HG02852 (cell line): ENCODE measurements at regions not wholly inside any gene's neighbourhood (a gene's known extent, or its start where the extent isn't known, plus 50 kb on each side); places are given as distances from the start of the nearest gene placed in this dataset.
"Not testable (repeated sequence)": the region's sequence is repeated elsewhere in the genome, so short reads cannot be mapped to it uniquely, and the experiment has no call there.

Experiments used
- ATAC-seq: cut with Tn5 transposase; IDR thresholded peaks from one replicate; pipeline ENCODE4 v1.9.1; 2021; ENCODE audit warnings: mild to moderate bottlenecking, moderate library complexity; ENCODE audit not compliant: unreplicated experiment

DNA sequence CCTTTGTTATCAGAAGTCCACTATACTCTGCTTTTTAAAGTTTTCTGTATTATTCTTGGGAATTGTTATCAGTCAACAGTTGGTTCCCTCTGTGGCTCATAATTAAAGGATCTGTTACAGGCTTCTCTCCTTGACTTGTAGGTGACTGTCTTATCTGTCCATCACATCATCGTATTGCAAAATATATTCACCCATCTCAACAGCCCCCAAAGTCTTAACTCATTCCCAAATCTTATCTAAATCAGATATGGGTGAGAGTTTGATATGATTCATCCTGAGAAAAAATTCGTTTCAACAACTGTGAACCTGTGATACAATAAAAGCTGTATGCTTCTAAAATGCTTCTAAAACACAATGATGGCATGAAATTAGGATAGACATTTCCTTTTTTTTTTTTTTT lies 1245.6 kb upstream of the RAG2 start:
- no peak for ATAC-seq

DNA sequence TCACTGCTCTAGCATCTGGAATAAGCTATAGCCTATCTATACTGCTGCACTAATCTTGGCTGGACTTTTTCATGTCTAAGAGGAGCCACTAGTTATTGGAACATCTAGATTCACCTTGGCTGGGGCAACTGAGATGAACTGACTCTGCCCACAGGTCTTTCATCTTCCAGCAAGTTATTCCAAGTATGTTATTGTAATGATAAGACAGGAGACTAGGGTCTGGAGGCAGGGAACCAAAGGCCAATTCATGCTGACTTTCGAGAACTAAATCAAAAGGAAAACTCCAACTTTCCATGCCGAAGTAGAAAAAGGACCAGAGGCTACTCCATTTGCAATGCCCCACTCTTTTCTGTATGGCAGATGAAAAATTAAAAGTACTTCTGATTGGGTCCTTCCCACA lies 1243.0 kb upstream of the RAG2 start:
- no peak for ATAC-seq

DNA sequence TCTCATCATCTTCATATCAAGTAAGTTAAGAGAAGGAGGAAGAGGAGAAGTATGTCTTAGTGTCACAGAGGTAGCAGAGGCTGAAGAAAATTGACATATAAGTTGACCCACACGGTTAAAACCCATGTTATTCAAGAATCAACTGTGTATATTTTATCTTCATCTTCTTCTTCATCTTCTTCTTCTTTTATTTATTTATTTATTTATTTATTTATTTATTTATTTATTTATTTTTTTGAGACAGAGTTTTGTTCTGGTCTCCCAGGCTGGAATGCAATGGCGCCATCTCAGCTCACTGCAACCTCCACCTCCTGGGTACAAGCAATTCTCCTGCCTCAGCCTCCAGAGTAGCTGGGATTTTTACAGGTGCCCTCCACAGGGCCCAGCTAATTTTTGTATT lies 1242.3 kb upstream of the RAG2 start:
- not testable (repeated sequence) for ATAC-seq

DNA sequence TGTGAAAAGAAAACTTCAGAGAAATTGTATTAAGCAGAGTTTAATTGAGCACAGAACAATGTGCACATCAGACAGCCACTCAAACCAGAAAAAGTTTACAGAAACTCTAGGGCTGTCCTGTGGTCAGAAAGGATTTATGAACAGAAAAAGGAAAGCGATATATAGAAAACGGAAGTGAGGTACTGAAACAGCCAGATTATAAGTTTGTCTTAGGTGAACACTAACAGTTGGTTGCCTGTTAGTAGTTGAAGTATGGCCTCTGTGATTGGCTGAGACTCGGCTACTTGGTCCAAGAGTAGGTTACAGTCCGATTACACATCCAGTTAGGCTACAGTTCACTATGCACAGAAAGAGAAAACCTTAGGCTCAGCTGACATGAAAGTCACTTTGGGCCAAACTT lies 1232.5 kb upstream of the RAG2 start:
- no peak for ATAC-seq

DNA sequence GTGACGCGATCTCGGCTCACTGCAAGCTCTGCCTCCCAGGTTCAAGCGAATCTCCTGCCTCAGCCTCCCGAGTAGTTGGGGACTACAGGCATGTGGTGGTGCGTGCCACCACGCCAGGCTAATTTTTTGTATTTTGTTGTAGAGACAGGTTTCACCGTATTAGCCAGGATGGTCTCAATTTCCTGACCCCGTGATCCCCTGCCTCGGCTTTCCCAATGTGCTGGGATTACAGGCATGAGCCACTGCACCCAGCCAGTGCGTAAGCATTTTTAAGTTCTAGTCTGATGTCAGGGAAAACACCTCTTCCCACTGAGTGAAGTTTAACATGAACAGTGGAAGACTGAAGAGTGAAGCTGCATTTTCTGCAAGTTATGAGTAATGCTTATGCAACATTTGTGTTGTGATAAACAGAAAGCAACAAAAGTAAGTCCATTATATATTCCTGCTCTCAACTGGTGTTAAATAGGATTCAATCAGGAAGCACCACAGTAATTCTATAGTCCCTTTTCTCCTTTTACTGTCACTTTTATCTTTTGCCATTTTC lies 1219.8 kb upstream of the RAG2 start:
- no peak for ATAC-seq

DNA sequence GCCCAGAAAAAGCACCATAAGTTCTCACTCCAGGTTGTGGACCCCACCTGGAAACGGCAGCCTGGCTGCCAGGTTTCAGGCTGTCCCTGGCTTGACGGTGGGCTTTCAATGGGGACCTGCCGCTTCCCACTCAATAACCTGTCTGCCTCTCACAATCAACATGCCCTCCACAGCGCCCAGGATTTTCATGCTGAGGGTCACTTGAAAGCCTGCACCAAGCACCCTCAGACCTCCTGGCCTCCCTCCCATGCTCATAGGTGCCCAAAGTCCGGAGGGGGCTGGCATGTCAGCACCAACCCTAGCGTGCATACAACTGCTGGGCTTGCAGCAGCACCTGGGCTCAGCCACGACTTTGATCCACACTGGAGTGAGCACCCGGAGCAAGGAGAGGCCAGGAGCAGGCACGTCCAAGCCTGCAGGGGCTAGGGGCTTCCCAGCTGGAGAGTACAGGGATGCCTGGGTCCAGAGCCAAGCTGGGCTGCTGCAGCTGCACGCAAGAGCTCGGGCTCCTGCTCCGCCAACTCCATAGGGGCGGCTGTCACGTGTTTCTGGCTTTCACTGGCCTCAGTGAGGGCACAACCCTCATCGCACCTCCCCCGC lies 1214.3 kb upstream of the RAG2 start:
- no peak for ATAC-seq

DNA sequence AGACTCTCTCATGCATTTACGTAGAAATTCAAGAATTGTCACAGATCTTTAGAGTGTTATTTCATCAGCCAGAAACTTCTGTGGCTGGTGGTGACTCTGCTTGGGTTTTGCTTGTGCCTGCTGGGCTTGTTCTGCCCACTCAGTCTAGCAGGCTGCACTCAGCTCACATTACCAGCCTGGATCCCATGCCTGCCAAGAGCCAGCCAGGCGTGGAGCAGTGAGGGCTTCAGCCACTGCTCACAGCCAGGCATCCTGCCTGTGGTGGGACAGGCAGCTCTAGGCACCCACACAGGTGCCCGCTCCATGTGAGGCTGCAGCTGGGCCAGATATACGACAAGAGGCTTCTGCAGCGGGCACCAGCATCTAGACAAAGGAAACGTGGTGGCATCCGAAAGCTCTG lies 1213.3 kb upstream of the RAG2 start:
- ATAC-seq = no peak

DNA sequence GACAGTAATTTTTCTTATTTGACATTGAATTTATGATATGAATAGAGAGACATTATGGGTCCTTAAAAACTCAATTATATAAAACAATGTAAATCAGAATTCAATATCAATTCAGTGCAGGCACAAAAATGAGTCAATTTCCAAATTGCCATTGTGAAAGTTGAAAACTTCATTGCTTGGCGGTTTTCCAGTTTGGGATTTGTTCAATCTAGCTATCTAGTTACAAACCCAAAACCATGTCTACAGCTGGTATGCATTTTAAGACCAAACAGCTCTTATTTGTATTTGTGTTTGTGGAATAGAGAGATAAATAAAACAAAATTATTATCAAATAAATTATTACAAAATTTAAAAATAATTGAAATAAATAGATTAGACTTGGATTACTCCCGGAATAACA lies 1206.6 kb upstream of the RAG2 start:
- ATAC-seq = no peak

DNA sequence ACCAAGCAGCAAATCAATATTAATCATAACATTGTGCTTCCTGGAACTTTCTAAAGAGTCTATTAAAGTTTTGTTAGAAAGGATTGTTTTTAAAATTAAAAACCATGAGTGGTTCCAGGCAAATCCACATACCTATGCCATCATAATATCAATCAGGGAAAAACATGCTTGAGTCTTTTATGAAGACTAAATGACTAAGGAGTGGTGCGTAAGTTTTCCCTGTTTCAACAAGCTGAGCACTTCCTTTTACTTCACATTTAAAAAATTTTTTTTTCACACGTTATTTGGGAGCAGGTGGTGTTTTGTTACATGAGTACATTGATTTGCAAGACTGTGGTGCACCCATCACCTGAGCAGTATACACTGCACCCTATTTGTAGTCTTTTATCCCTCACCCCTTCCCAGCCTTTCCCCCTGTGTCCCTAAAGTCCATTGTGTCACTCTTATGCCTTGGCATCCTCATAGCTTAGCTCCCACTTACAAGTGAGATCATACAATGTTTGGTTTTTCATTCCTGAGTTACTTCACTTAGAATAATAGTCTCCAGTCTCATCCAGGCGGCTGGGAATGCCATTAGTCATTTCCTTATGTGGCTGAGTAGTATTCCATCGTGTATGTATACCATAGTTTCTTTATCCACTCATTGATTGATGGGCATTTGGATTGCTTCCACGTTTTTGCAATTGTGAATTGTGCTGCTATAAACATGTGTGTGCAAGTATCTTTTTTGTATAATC lies 1190.3 kb upstream of the RAG2 start:
- no peak for ATAC-seq

DNA sequence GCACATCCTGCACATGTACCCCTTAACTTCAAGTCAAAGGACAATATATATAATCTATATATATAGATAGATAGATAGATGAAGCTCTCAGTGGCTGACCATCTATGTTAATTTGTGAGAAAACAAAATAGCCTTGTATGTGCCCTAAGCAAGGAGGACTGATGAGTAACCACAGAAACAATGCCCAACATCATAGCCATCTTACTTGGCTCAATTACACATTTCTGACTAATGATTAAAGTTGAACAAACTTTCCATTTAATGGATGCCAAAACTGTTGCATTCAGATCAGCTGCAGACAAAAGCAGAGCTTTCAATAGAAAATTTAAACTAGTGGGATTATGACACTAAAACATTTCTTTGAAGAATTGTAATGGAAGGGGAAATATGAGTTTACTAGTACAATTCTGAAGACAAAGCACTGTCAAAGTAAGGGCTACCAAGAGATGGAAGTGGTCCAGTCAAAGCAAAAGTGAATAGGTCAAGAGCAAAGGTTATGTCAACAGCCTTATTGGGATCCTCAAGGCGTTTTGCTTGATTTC lies 1188.2 kb upstream of the RAG2 start:
- ATAC-seq = no peak

DNA sequence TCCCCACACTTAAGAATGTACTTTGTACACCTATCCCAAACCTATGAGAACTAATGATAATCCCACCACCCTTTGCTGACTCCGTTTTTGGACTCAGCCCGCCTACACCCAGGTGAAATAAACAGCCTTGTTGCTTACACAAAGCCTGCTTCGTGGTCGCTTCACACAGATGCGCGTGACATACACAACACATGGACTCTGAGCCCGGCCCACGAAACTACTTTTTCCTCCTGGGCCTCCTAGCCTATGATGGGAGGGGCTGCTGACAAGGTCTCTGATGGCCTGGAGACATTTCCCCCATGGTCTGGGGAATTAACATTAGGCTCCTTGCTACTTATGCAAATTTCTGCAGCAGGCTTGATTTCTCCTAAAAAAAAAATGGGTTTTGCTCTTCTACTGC lies 1176.4 kb upstream of the RAG2 start:
- no peak for ATAC-seq

DNA sequence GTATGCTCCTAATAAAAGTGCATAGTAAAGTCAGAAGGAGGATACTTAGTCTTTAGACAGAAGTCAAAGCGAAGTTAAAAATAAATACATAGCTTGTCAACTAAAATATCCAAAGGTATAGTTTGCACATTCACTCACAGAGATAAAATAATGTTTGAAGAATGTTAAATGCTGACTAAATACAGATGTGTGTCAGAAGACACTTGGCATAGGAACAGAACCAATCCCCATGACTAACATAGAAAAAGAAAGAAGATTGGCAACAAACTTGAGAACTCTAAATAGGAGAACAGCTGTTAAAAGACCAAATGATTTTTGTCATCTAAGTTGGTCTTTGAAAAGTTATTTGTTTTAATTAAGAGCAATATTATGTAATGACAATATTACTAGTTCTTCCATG lies 1172.1 kb upstream of the RAG2 start:
- no peak for ATAC-seq

DNA sequence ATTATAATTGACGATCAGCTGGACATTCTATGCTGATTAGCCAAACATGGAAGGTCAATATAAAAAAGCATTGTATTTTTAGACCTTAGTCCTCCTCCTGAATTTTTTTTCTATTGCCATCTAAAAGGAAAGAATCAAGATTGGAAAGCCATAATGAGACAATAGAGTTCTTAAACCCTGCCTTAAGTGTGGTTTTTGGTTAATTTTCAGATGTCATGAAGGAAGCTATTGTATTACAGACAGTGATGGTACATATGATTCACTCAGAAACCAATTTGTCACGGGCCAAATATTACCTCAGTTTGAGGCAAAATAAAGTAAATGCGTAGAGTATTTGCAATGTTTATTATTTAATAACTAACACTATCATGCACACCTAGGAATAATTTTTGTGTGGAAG lies 1164.0 kb upstream of the RAG2 start:
- ATAC-seq = no peak

DNA sequence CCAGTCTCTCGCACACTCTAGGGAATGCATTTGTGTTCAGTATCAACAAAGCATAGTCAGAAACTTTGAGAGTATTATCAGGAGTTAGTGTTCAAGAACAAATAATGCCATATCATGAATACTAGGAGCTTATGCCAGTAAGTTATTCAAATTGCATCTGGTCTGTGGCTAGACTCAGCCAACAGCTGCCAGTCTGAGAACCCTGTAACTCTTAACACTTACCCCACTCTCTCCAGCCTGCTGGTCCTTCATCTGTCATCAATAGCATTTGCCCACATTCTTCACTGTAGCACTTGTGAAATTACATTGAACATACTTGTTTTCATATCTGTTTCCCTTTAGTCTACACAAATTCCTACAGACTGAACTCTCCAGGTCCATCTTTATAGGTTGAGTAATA lies 1157.5 kb upstream of the RAG2 start:
- no peak for ATAC-seq

DNA sequence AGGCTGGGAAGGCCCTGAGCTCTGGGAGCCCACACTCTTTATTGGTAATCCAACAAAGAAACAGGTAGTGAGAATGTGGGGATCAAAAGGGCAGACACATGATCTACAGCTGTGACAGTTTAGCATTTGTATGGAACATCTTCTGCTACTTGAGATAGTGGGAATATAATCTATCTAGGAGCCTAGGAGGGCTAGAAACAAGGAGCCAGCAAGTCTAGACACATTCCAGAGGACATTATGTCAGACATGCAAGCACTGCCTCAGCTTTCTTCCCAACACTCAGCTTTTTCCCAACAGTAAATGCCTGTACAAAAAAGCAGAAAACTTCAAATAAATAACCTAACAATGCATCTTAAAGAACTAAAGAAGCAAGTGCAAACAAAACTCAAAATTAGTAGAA lies 1150.6 kb upstream of the RAG2 start:
- no peak for ATAC-seq

DNA sequence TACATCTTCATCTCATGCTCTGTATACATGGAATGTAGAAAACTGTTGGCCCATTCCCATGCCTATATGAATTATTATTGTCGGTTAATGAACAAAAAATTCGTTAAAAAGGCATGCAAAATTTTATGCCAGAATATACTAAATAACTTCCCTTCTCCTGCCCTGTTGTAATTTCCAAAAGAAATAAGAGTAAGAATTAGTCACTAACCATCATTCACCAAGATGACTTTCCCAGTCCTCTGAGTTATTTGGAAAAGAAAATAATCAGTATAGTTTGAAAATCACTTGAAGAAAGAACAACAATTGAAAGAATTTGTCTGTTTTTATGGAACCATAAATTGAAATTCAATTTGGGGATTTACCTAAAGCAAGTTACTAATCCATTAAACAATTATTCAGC lies 1149.1 kb upstream of the RAG2 start:
- ATAC-seq = no peak

DNA sequence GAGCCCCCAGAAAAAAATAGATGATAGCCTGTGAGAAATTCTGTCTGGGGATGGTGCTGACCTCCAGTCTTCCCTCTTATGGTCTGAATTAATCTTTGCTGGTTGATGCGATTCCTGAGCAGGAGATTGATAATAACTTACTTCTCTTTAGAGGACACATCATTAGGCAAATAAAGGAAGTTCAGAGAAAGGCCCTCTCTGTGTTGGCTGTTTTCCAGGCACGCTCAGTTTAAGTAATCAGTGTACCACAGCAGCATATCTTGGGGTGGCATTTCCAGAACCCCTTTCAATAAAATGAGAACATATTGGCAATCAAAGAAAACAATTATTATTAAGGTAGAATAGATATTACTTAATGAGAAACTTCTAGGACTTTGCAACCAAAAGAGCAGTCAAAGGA lies 1129.3 kb upstream of the RAG2 start:
- ATAC-seq = no peak

DNA sequence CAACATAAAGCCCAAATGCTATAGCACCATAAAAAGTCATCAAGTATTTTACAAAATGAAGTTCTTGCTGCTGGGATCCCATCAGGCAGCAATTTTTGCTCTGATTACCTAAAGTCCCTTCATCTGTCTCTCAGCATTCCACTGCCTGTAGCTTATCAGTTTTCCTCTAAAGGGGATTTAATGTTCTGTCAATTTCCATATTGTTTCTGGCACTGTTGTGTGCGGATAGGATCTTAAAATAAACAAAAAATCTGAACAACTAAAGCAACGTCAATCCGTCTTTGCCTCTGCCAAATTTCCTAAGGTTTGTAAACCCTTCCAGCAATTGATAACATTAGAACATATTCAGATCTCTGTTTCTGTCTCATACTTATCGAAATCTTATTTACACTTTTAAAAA lies 1126.3 kb upstream of the RAG2 start:
- no peak for ATAC-seq

DNA sequence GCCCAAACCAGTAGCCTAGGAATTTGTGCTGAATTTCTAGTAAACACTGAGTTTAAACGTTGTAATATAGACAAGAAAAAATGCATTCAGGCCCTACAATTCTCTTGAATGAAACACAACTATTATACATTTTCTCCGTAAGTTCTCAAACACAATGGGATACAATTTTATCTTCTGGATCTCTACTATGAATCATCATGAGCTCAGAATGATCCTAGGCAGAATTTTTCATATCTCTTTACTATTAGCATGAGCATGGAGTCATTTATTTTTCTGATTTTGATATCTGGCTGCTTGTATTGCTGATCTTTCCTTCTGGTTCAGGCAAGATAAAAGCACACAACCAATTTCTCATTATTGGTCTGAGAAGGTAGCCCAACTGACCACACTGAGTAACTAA lies 1123.4 kb upstream of the RAG2 start:
- ATAC-seq = no peak

DNA sequence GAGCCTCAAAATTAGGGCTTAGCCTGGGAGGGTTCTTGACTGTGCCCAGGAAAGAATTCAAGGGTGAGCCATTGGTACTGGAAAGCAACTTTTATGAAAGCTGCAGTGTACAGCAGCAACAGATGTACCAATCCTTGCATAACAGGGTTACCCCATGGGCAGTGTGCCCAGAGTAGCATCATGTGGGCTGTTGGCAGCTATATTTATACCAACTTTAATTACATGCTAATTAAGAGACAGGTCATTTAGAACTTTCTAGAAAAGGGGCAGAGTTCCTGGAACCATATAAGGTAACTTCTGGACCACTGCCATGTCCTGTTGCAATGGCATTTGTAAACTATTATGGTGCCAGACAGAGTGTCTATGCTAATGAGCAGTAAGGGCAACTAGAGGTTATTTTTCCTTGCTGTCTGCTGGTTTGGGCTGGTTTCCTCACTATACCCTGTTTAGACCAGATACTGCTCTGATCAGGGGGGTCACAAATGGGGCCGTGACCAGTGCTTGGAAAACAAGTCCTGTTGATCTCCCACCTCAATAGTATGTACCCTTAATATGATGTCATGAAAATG lies 1120.5 kb upstream of the RAG2 start:
- no peak for ATAC-seq

DNA sequence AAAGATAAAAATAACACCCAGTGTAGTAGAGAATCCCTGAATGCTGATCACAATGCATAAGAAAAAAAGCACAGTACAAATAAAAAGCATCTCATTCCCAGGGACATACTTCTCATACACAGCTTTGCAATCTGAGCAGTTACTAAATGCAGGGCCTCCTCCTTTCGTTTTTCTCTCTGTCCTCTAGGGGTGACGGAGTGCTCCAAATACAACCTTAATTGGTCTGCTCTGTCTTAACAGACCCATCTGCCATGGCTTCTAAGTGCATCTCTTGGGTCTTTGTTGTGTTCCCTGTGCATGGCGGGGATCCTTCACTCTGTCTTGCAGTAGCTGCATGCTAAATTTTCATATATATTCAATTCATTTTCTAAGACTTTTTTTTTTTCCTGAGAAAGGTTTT lies 1114.2 kb upstream of the RAG2 start:
- no peak for ATAC-seq

DNA sequence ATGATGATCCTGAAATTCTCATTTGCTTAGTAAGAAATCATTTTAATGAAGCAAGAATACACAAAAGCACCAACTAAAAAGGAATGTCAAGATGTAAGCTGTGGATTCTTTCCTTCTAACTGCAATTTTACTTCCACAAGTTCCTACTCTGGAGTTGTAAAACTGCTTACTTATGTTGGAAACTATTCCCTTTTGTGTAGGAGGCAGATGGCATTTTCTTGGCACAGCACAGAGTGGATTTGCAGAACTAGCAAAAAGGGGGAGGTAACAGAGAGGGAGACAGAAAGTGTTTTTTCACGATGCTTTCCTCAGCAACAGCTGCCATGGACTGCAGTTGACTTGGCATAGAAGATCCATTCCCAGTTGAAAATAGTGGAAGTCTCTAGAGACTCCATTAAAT lies 1112.0 kb upstream of the RAG2 start:
- ATAC-seq = no peak
